NB4 (cell line): ENCODE measurements at regions not wholly inside any gene's neighbourhood (a gene's known extent, or its start where the extent isn't known, plus 50 kb on each side); places are given as distances from the start of the nearest gene placed in this dataset.

Experiments
- CTCF ChIP-seq: IDR thresholded peaks from one replicate; pipeline ENCODE4 v1.5.1; 2012; ENCODE audit warnings: low read depth, low read length
- TF ChIP-seq, protein P1 (sequence below): IDR thresholded peaks from 2 replicates; pipeline ENCODE4 v1.6.1; 2011; ENCODE audit warnings: low read depth, low read length

GRCh38 chr1:188027613-188028012 lies 1198.9 kb downstream of the PLA2G4A start:
- TF ChIP-seq CTCF: no peak
- TF ChIP-seq, protein P1, sequence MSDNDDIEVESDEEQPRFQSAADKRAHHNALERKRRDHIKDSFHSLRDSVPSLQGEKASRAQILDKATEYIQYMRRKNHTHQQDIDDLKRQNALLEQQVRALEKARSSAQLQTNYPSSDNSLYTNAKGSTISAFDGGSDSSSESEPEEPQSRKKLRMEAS: no peak
